Mesodermal cell (in vitro differentiated cells): ENCODE measurements at regions not wholly inside any gene's neighbourhood (a gene's known extent, or its start where the extent isn't known, plus 50 kb on each side); places are given as distances from the start of the nearest gene placed in this dataset.

Source experiments
- H3K27ac ChIP-seq: 2 replicates; pipeline ENCODE4 v1.7.0; 2013; ENCODE audit warnings: mild to moderate bottlenecking, low read depth, low read length, moderate library complexity; ENCODE audit not compliant: severe bottlenecking
- H3K36me3 ChIP-seq: 2 replicates; pipeline ENCODE4 v1.7.1; 2013; ENCODE audit warnings: mild to moderate bottlenecking, low read length, moderate library complexity; ENCODE audit not compliant: control insufficient read depth, insufficient read depth
- H3K4me1 ChIP-seq: one replicate; pipeline ENCODE4 v1.7.1; 2013; ENCODE audit warnings: mild to moderate bottlenecking, low read length; ENCODE audit not compliant: insufficient read depth, control insufficient read depth, poor library complexity, severe bottlenecking
- H3K4me3 ChIP-seq: 2 replicates; pipeline ENCODE4 v1.7.0; 2013; ENCODE audit warnings: low read length, control low read depth, mild to moderate bottlenecking; ENCODE audit not compliant: insufficient read depth, poor library complexity, severe bottlenecking; ENCODE audit errors: extremely low read depth
- H3K9me3 ChIP-seq: 2 replicates; pipeline ENCODE4 v1.7.1; 2013; ENCODE audit warnings: mild to moderate bottlenecking, low read length, moderate library complexity; ENCODE audit not compliant: control insufficient read depth
- WGBS, 2 experiments: methylation state at CpG; one replicate each; pipeline ENCODE4 v1.1.5; 2013; ENCODE audit warnings: missing lambda C conversion rate in 2 of 2; ENCODE audit not compliant: insufficient coverage in 2 of 2; 5-methylcytosine and 5-hydroxymethylcytosine counted together

- Histone ChIP-seq H3K27ac (no peak overlapping the region), H3K4me1 (no peaks in the 10 kb centered on the region), H3K9me3 (no peaks in the 10 kb centered on the region), H3K4me3 (no peak overlapping the region), H3K36me3 (no peaks in the 10 kb centered on the region)
- 83% methylated on average over 1 of the region's 4 CpGs; no CpG with 5 or more reads in 1 of the 2 experiments for WGBS, 2 experiments
Observed at GRCh38 chr5:39570403-39571027, 145.7 kb upstream of the DAB2 start.

GRCh38 chr5:39569857-39570256, 145.1 kb upstream of the DAB2 start:
- H3K36me3 ChIP-seq, result no peaks in the 10 kb centered on the region
- no peaks in the 10 kb centered on the region for H3K9me3 ChIP-seq
- H3K27ac ChIP-seq, result no peak overlapping the region

GRCh38 chr5:39566891-39567290, 142.1 kb upstream of the DAB2 start:
- no peak overlapping the region for H3K4me3 ChIP-seq

More at GRCh38 chr5:39569857-39570256, 145.1 kb upstream of the DAB2 start:
- Histone ChIP-seq H3K4me3 (no peak overlapping the region), H3K4me1 (no peaks in the 10 kb centered on the region)
- WGBS, 2 experiments, result 92 to 100% methylated on average over 2 to 3 of the region's 3 CpGs

GRCh38 chr5:39566029-39566428, 141.2 kb upstream of the DAB2 start:
- Histone ChIP-seq H3K9me3 (no peaks in the 10 kb centered on the region), H3K27ac (no peak overlapping the region), H3K36me3 (no peaks in the 10 kb centered on the region), H3K4me3 (no peak overlapping the region), H3K4me1 (no peaks in the 10 kb centered on the region)
- WGBS, 2 experiments, result 75 to 86% methylated on average over 1 of the region's 3 CpGs

More at GRCh38 chr5:39566891-39567290, 142.1 kb upstream of the DAB2 start:
- Histone ChIP-seq H3K9me3 (no peaks in the 10 kb centered on the region), H3K36me3 (no peaks in the 10 kb centered on the region), H3K27ac (no peak overlapping the region), H3K4me1 (no peaks in the 10 kb centered on the region)

- H3K9me3 ChIP-seq, result no peaks in the 10 kb centered on the region
- H3K36me3 ChIP-seq, result no peaks in the 10 kb centered on the region
- no peak overlapping the region for H3K27ac ChIP-seq
- no peaks in the 10 kb centered on the region for H3K4me1 ChIP-seq
- H3K4me3 ChIP-seq, result no peak overlapping the region
- WGBS, 2 experiments, result 46 to 54% methylated on average over 1 of the region's 2 CpGs
Observed at GRCh38 chr5:39561421-39561820, 136.6 kb upstream of the DAB2 start.

GRCh38 chr5:39560726-39561125, 135.9 kb upstream of the DAB2 start:
- no CpG with 5 or more reads among the region's 2 CpGs for WGBS, 2 experiments
- Histone ChIP-seq H3K9me3 (no peaks in the 10 kb centered on the region), H3K36me3 (no peaks in the 10 kb centered on the region), H3K4me1 (no peaks in the 10 kb centered on the region), H3K4me3 (no peak overlapping the region), H3K27ac (no peak overlapping the region)

- Histone ChIP-seq H3K27ac (no peak overlapping the region), H3K4me1 (no peaks in the 10 kb centered on the region), H3K9me3 (no peaks in the 10 kb centered on the region), H3K36me3 (no peaks in the 10 kb centered on the region), H3K4me3 (no peak overlapping the region)
- 65 to 100% methylated on average over 1 of the region's 2 CpGs for WGBS, 2 experiments
Observed at GRCh38 chr5:39559923-39560322, 135.1 kb upstream of the DAB2 start.

GRCh38 chr5:39558541-39558940, 133.8 kb upstream of the DAB2 start:
- no peaks in the 10 kb centered on the region for H3K9me3 ChIP-seq
- WGBS, 2 experiments, result 67 to 90% methylated on average over 1 of the region's 3 CpGs
- H3K36me3 ChIP-seq, result no peaks in the 10 kb centered on the region
- no peak overlapping the region for H3K27ac ChIP-seq
- no peak overlapping the region for H3K4me3 ChIP-seq
- H3K4me1 ChIP-seq, result no peaks in the 10 kb centered on the region

GRCh38 chr5:39555788-39556187, 131.0 kb upstream of the DAB2 start:
- no peaks in the 10 kb centered on the region for H3K4me1 ChIP-seq
- no peak overlapping the region for H3K27ac ChIP-seq
- WGBS, 2 experiments, result 81 to 87% methylated on average over 4 of the region's 4 CpGs
- no peaks in the 10 kb centered on the region for H3K36me3 ChIP-seq
- no peaks in the 10 kb centered on the region for H3K9me3 ChIP-seq
- H3K4me3 ChIP-seq, result no peak overlapping the region

- H3K27ac ChIP-seq, result no peak overlapping the region
- no peak overlapping the region for H3K4me3 ChIP-seq
- 0 to 24% methylated on average over 1 to 3 of the region's 9 CpGs for WGBS, 2 experiments
- H3K36me3 ChIP-seq, result no peaks in the 10 kb centered on the region
- no peaks in the 10 kb centered on the region for H3K9me3 ChIP-seq
- H3K4me1 ChIP-seq, result peaks cover 4% of the 10 kb centered on the region
Observed at GRCh38 chr5:39547553-39548154, 122.9 kb upstream of the DAB2 start.

- no peak overlapping the region for H3K4me3 ChIP-seq
- 97% methylated on average over 3 of the region's 3 CpGs; no CpG with 5 or more reads in 1 of the 2 experiments for WGBS, 2 experiments
- no peak overlapping the region for H3K27ac ChIP-seq
- H3K4me1 ChIP-seq, result peaks cover 7% of the 10 kb centered on the region
- H3K9me3 ChIP-seq, result no peaks in the 10 kb centered on the region
- no peaks in the 10 kb centered on the region for H3K36me3 ChIP-seq
Observed at GRCh38 chr5:39544941-39545340, 120.2 kb upstream of the DAB2 start.
